HG02678 (cell line): ENCODE measurements at regions not wholly inside any gene's neighbourhood (a gene's known extent, or its start where the extent isn't known, plus 50 kb on each side); places are given as distances from the start of the nearest gene placed in this dataset.
"Not testable (repeated sequence)": the region's sequence is repeated elsewhere in the genome, so short reads cannot be mapped to it uniquely, and the experiment has no call there.

Experiments
- ATAC-seq: cut with Tn5 transposase; IDR thresholded peaks from one replicate; pipeline ENCODE4 v1.9.1; 2021; ENCODE audit warnings: mild to moderate bottlenecking, moderate library complexity; ENCODE audit not compliant: unreplicated experiment

GRCh38 chr5:158521995-158522394, 577.7 kb downstream of the EBF1 start:
- no peak for ATAC-seq

DNA sequence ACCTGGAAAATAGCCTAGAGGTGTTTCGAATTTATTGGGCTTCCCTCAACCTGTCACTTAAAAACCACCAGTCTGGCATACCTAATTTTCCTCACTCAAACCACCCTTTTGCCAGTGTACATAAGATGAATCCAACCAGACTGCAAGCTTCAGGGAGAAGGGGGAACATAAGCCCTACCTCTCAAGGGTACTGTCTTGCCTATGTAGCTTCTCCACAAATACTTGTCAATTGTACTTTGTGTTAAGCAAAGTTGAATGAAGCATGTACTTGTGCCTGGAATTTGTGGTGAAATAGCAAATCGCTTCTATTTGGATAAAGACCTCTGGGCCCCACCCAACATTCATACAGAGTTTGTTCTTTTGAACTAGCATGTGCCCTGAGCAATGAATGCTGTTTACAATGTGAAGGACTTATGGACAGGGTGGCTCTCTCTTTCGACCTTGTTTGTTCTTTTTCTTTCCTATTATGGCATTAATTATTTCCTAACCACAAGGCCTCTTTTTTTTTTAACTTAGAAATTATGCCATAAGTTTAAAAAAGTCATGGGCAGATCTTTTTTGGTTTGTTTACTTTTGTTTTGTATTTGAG, 580.2 kb downstream of the EBF1 start:
- ATAC-seq, result no peak

DNA sequence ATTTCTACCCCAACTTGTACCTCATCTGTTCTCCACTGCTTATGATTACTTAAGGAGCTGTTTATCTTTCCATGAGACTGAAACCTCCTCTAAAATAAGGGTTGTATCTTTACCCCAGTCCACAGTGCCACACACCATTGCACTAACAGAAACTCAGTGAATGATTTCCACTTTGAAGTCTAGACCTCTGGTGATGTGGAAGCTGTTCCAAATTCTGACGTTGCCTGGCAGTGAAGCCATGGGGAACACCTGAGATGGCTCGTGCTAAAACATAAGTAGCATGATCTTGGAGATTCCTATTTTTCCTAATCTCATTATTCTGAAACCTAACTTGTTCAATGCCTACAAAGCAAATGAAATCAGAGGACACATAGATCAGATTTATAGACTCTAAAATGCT, 583.2 kb downstream of the EBF1 start:
- ATAC-seq, result no peak

DNA sequence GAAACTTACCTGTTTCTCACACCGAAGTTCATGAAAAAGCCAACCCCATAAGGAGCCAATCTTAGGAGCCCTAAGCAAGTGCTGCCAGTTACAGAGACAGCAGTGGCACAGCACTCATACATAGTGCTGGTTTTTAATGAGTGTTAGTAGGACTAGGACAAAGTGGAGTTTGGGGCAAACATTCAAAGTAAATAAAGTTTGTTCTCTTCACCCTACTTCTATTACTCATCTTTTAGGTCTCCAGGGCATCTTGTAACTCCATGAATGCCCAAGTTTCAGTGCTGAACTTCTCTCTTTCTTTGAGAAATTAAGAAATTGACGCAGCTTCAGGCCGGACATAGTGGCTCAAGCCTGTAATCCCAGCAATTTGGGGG, 584.7 kb downstream of the EBF1 start:
- no peak for ATAC-seq

GRCh38 chr5:158514319-158514985, 585.3 kb downstream of the EBF1 start:
- ATAC-seq, result no peak

GRCh38 chr5:158513490-158514318, 586.0 kb downstream of the EBF1 start:
- no peak for ATAC-seq

DNA sequence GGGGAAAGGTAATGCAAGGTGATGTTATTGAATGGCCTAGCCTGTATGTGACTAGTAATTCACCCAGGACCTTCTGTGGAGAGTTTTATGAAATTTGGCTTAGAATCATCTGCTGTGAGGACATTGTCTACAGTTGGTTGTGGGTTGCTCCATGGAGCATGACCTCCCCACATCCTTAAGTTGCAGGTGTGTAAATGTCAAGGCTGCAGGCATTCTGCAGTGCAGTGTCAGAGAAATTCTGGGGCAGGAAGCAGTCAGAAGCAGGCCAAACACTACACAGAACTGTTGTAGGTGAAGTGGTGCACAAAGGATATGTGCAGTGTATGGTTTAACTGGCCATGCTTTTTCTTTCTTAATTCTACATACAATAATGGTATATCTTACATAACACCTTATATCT, 588.3 kb downstream of the EBF1 start:
- ATAC-seq, result peak; percentile 82

DNA sequence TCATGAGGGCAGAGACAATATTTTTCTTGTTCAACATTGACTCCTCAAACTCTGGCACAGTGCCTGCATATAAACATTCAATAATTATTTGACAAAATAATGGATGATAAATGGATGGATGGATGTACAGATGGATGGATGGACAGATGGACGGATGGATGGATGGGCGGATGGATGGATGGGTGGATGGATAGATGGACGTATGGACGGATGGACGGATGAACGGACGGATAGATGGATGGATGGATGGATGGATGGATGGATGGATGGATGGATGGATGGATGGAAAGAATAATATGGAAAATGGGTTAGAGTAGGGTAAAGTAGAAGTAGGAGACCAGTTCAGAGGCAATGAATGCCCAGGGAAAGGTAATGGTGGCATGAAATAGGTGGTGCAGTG, 589.2 kb downstream of the EBF1 start:
- ATAC-seq, result no peak

DNA sequence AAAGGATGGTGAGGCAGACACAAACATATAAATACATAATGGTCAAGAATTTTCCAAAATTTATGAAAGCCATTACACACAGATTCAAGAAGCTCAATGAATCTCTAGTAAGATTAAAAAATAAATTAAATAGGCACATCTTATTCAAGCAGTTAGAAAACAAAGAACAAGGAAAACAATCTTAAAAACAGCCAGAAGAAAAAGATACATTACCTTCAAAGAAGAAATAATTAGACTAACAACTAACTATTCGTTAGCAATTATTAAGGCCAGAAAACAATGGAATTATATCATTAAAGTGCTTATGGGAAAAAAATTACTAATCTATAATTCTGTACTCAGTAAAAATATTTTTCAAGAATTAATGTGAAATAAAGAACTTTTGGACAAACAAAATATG, 593.1 kb downstream of the EBF1 start:
- ATAC-seq, result no peak

- ATAC-seq, result no peak
These were observed 597.0 kb downstream of the EBF1 start for GRCh38 chr5:158502686-158503085.

- no peak for ATAC-seq
These were observed 599.8 kb downstream of the EBF1 start for GRCh38 chr5:158499892-158500418.

DNA sequence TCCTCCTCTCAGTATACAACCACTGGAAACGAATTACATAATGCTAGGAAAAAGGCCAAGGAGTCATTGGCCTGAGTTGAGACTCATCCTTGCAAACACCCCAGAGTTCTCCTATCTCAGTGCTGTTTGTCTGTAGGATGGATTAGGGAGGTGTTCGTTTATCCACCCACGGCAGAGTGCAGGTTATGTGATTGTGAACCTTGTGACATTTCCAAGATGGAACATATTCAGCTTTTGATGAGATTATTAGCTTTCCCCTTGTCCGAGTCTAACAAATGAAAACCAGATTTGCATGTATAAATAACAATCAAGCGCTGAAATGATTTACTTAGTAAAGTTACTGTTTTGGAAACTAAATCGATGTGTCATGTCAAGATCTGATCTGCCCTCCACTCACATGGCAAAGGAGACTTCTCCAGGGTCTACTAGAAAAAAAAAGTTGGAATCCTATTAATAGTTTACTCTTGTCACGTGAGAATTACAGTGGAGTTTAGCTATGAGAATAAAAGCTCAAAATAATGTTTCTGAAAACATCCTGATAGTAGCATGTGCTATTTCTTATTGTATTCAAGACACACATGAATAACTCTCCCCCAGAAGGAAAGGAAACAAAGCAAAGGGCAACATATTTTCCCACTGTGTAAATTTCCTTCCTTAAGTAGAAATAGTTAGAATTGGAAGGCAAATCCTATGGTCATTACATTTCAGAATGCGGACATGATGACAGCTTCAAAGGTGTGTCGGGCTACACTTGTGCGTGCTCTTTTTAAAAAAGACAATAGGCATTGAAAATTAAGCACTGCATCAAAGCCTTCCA, 600.4 kb downstream of the EBF1 start:
- no peak for ATAC-seq

GRCh38 chr5:158496624-158497023, 603.1 kb downstream of the EBF1 start:
- ATAC-seq, result no peak

DNA sequence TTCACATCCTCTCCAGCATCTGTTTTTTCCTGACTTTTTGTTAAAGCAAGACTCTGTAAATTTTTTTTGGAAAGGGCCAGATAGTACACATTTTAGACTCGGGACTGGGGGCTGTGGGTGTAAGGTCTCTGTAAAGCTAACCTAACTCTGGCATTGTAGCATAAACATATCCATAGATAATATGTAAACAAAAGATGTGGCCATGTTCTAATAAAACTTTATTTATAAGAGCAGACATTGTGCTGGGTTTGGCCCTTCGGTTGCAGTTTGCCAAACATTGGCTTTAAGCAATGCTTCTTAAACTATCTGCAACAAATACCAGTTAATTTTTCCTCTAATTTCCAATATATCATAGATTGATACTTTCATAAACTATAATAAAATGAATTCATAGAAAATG, 605.2 kb downstream of the EBF1 start:
- no peak for ATAC-seq

DNA sequence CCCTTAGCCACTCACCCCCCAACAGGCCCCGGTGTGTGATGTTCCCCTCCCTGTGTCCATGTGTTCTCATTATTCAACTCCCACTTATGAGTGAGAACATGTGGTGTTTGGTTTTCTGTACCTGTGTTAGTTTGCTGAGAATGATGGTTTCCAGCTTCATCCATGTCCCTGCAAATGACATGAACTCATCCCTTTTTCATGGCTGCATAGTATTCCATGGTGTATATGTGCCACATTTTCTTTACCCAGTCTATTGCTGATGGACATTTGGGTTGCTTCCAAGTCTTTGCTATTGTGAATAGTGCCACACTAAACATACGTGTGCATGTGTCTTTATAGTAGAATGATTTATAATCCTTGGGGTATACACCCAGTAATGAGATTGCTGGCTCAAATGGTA, 605.7 kb downstream of the EBF1 start:
- not testable (repeated sequence) for ATAC-seq

DNA sequence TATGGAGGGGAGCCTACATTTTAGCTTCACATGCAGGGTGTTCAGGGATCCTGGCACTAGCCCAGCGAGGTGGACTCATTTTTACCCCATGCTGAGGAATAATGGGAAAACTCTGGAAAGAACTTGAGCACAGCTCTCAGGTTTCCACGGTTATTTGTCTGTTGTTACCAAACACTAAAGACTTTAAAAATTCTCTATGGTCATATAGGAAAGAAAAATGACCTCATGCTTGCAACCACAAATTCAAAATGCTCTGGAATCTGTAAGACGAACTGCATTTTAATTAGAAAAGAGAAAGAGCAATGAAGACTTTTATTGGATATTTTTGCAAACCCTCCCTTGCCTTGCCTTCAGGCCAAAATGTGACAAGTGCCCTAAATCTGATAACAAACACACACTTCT, 606.9 kb downstream of the EBF1 start:
- no peak for ATAC-seq

- no peak for ATAC-seq
These were observed 607.6 kb downstream of the EBF1 start for GRCh38 chr5:158492136-158492535.

DNA sequence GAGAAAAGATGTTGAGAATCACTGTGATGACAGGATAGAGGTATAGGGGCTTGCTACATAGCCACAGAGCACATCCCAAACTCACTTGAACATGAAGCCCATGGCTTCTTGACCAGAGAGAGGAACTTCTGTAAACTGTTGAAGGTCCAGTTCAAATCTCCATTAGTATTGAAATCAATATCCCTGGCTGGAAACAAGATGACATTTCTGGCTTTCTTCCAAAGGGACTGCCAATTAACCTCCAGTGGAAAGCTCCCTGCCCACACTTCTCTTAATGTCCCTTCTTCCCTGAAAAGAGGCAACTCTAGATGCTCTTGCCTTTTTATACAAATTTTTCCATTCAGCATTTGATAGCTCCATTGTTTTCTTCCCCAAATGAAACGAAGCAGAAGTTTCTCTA, 612.1 kb downstream of the EBF1 start:
- no peak for ATAC-seq

DNA sequence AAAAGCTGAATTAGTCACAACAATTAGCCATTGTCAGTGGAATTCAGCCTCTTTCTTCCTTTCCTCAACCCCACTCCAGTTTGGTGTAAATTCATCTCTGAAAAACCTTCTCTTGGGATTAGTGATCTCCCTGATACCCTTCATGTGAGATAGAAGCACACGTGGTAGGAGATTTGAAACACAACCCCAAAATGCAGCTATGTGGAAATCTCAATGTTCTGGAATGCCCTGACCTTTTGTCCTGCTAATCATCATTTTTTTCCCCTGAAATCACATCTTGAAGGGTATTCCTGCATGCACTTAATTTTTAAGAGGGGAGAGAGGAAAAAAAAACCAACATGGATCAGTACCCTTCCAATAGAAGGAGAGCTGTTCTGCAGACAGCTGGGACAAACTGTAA, 612.6 kb downstream of the EBF1 start:
- no peak for ATAC-seq

DNA sequence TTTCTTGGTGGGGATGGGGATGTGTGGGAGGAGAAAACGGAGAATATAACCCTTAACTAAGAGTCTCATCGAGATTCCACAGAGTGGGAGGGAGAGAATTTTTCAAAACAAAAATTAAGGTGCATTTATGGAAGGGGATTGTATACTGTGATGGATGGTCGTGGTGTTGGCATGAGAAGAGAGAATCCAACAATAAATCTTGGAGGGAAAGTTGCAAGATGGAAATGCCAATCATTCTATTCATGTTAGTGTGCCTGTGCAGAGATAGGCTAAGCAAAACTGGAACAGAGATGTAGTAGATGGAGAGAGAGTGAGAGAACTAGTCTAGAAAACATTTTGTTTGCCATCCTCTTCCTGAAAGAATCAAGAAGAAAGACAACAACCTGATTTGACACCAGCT, 613.1 kb downstream of the EBF1 start:
- no peak for ATAC-seq

DNA sequence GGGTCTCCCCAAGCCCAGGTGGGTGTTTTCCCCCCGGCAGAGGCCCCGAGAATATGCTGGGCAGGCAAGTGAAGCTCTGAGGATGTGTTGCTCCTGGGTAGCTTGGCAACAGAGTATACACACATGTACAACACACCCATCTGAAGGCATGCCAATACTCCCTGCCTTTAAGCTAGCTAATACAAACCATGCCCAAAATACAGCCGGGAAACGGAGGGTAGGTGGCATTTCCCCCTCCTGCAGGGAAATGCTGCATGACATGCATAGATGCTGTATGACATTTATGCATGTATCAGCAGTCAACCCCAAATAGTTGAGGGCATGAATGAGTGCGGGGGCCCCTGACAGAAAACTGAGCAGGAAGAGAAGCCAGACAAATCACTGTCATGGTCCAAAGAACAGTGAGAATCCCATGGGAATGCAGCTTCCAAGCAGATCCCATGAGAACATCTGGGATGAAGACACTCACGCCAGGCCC, 614.1 kb downstream of the EBF1 start:
- no peak for ATAC-seq
